ENCODE measurements at regions not wholly inside any gene's neighbourhood (a gene's known extent, or its start where the extent isn't known, plus 50 kb on each side); places are given as distances from the start of the nearest gene placed in this dataset.

DNA sequence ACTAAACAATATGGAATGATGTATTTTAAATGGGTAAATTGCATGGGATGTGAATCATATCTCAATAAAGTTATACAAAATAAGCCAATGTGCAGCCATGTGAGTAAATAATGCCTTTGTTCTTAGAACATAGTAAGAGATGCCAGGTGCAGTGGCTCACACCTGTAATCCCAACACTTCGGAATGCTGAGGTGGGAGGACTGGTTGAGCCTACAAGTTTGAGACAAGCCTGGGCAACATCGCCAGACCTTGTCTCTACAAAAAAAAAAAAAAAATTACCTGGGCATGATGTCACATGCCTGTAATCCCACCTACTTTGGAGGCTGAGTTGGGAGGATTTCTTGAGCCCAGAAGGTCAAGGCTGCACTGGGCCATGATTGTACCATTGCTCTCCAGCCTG, 230.7 kb downstream of the RFC3 start:
- H3K4me1 ChIP-seq (ENCODE audit: control insufficient read depth in 2 of 2, insufficient read depth in 2 of 2, low read length in 2 of 2), result no peaks in the 10 kb centered on the region
- no peak overlapping the region for H3K4me3 ChIP-seq (ENCODE audit: low read length in 2 of 2)
- no peaks in the 10 kb centered on the region for H3K36me3 ChIP-seq (ENCODE audit: control insufficient read depth in 2 of 2, insufficient read depth in 2 of 2, low read length in 2 of 2)

GRCh38 chr13:34056733-34057258, 238.8 kb downstream of the RFC3 start:
- H3K4me1 ChIP-seq (ENCODE audit: control insufficient read depth in 2 of 2, insufficient read depth in 2 of 2, low read length in 2 of 2), result no peaks in the 10 kb centered on the region
- no peak overlapping the region for H3K9ac ChIP-seq (ENCODE audit: low read depth in 1 of 2, low read length in 2 of 2)
- H3K4me3 ChIP-seq (ENCODE audit: low read length in 2 of 2), result no peak overlapping the region
- H3K36me3 ChIP-seq (ENCODE audit: control insufficient read depth in 2 of 2, insufficient read depth in 2 of 2, low read length in 2 of 2), result no peaks in the 10 kb centered on the region
- no peaks in the 10 kb centered on the region for H3K27me3 ChIP-seq (ENCODE audit: control insufficient read depth in 2 of 2, insufficient read depth in 2 of 2, low read length in 2 of 2)
- no peak overlapping the region for H3K27ac ChIP-seq (ENCODE audit: low read depth in 2 of 2, low read length in 2 of 2)
- H3K9me3 ChIP-seq (ENCODE audit: control insufficient read depth in 2 of 2, low read length in 2 of 2), result no peaks in the 10 kb centered on the region

More for the DNA sequence above, 230.7 kb downstream of the RFC3 start:
- H3K27ac ChIP-seq (ENCODE audit: low read depth in 2 of 2, low read length in 2 of 2), result no peak overlapping the region
- H3K9ac ChIP-seq (ENCODE audit: low read depth in 1 of 2, low read length in 2 of 2), result no peak overlapping the region
- H3K9me3 ChIP-seq (ENCODE audit: control insufficient read depth in 2 of 2, low read length in 2 of 2), result no peaks in the 10 kb centered on the region
- H3K27me3 ChIP-seq (ENCODE audit: control insufficient read depth in 2 of 2, insufficient read depth in 2 of 2, low read length in 2 of 2), result no peaks in the 10 kb centered on the region

- H3K27ac ChIP-seq (ENCODE audit: low read depth in 2 of 2, low read length in 2 of 2), result no peak overlapping the region
Measured at GRCh38 chr13:34064456-34065205, 246.7 kb downstream of the RFC3 start.

GRCh38 chr13:34065928-34066327, 248.0 kb downstream of the RFC3 start:
- H3K9ac ChIP-seq (ENCODE audit: low read depth in 1 of 2, low read length in 2 of 2), result no peak overlapping the region
- no peaks in the 10 kb centered on the region for H3K36me3 ChIP-seq (ENCODE audit: control insufficient read depth in 2 of 2, insufficient read depth in 2 of 2, low read length in 2 of 2)
- H3K4me1 ChIP-seq (ENCODE audit: control insufficient read depth in 2 of 2, insufficient read depth in 2 of 2, low read length in 2 of 2), result no peaks in the 10 kb centered on the region
- no peak overlapping the region for H3K27ac ChIP-seq (ENCODE audit: low read depth in 2 of 2, low read length in 2 of 2)
- no peak overlapping the region for H3K4me3 ChIP-seq (ENCODE audit: low read length in 2 of 2)
- H3K27me3 ChIP-seq (ENCODE audit: control insufficient read depth in 2 of 2, insufficient read depth in 2 of 2, low read length in 2 of 2), result no peaks in the 10 kb centered on the region
- no peaks in the 10 kb centered on the region for H3K9me3 ChIP-seq (ENCODE audit: control insufficient read depth in 2 of 2, low read length in 2 of 2)

More at GRCh38 chr13:34064456-34065205, 246.7 kb downstream of the RFC3 start:
- Histone ChIP-seq H3K4me3 (ENCODE audit: low read length in 2 of 2) (no peak overlapping the region), H3K9ac (ENCODE audit: low read depth in 1 of 2, low read length in 2 of 2) (no peak overlapping the region), H3K9me3 (ENCODE audit: control insufficient read depth in 2 of 2, low read length in 2 of 2) (no peaks in the 10 kb centered on the region), H3K36me3 (ENCODE audit: control insufficient read depth in 2 of 2, insufficient read depth in 2 of 2, low read length in 2 of 2) (no peaks in the 10 kb centered on the region), H3K4me1 (ENCODE audit: control insufficient read depth in 2 of 2, insufficient read depth in 2 of 2, low read length in 2 of 2) (no peaks in the 10 kb centered on the region), H3K27me3 (ENCODE audit: control insufficient read depth in 2 of 2, insufficient read depth in 2 of 2, low read length in 2 of 2) (no peaks in the 10 kb centered on the region)

DNA sequence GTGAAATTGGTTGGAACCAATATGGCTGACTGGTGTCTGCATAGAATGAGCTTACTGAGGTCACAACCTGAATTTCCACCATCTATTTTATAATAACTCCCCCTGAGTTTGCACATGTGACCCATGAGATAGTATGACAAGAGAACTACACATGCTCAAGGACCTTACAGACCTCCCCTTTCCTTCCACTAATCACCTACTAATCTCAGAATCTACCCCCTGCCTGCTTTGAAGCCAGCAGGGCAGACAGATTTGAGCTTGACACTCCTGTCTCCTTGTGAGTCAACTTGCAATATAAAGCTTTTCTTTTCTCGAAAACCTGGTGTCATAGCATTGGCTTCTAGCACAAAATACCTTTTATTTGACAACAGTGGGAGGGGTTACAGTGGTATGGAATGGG, 248.4 kb downstream of the RFC3 start:
- Histone ChIP-seq H3K9me3 (ENCODE audit: control insufficient read depth in 2 of 2, low read length in 2 of 2) (no peaks in the 10 kb centered on the region), H3K36me3 (ENCODE audit: control insufficient read depth in 2 of 2, insufficient read depth in 2 of 2, low read length in 2 of 2) (no peaks in the 10 kb centered on the region), H3K27me3 (ENCODE audit: control insufficient read depth in 2 of 2, insufficient read depth in 2 of 2, low read length in 2 of 2) (no peaks in the 10 kb centered on the region), H3K4me3 (ENCODE audit: low read length in 2 of 2) (no peak overlapping the region), H3K9ac (ENCODE audit: low read depth in 1 of 2, low read length in 2 of 2) (no peak overlapping the region), H3K4me1 (ENCODE audit: control insufficient read depth in 2 of 2, insufficient read depth in 2 of 2, low read length in 2 of 2) (no peaks in the 10 kb centered on the region), H3K27ac (ENCODE audit: low read depth in 2 of 2, low read length in 2 of 2) (no peak overlapping the region)

- H3K27me3 ChIP-seq (ENCODE audit: control insufficient read depth in 2 of 2, insufficient read depth in 2 of 2, low read length in 2 of 2), result no peaks in the 10 kb centered on the region
- no peaks in the 10 kb centered on the region for H3K4me1 ChIP-seq (ENCODE audit: control insufficient read depth in 2 of 2, insufficient read depth in 2 of 2, low read length in 2 of 2)
- no peak overlapping the region for H3K27ac ChIP-seq (ENCODE audit: low read depth in 2 of 2, low read length in 2 of 2)
- no peaks in the 10 kb centered on the region for H3K36me3 ChIP-seq (ENCODE audit: control insufficient read depth in 2 of 2, insufficient read depth in 2 of 2, low read length in 2 of 2)
- H3K9me3 ChIP-seq (ENCODE audit: control insufficient read depth in 2 of 2, low read length in 2 of 2), result no peaks in the 10 kb centered on the region
- H3K9ac ChIP-seq (ENCODE audit: low read depth in 1 of 2, low read length in 2 of 2), result no peak overlapping the region
- H3K4me3 ChIP-seq (ENCODE audit: low read length in 2 of 2), result no peak overlapping the region
Measured at GRCh38 chr13:34070006-34070405, 252.1 kb downstream of the RFC3 start.

- Histone ChIP-seq H3K9ac (ENCODE audit: low read depth in 1 of 2, low read length in 2 of 2) (no peak overlapping the region), H3K9me3 (ENCODE audit: control insufficient read depth in 2 of 2, low read length in 2 of 2) (no peaks in the 10 kb centered on the region), H3K4me1 (ENCODE audit: control insufficient read depth in 2 of 2, insufficient read depth in 2 of 2, low read length in 2 of 2) (no peaks in the 10 kb centered on the region), H3K4me3 (ENCODE audit: low read length in 2 of 2) (no peak overlapping the region), H3K27ac (ENCODE audit: low read depth in 2 of 2, low read length in 2 of 2) (no peak overlapping the region), H3K27me3 (ENCODE audit: control insufficient read depth in 2 of 2, insufficient read depth in 2 of 2, low read length in 2 of 2) (no peaks in the 10 kb centered on the region), H3K36me3 (ENCODE audit: control insufficient read depth in 2 of 2, insufficient read depth in 2 of 2, low read length in 2 of 2) (no peaks in the 10 kb centered on the region)
Measured at GRCh38 chr13:34070544-34071303, 252.8 kb downstream of the RFC3 start.

DNA sequence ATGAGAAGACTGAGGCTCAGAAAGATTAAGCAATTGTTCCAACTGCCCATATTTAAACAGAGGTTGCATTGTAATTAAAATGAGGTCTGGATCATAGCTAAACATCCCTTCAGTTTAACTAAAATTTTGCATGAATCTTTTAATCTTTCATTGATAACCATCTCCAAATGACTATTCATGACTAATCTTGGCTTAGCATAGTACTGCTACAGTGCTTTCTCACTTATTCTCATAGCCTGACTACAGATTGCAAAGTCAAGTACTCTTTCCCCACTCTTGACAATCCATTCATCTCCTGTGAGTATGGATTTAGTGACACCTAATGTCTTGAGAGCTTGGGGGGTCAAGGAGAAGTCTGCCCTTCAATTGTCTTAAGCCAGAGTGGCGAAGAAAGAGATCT, 258.4 kb downstream of the RFC3 start:
- H3K4me3 ChIP-seq (ENCODE audit: low read length in 2 of 2), result no peak overlapping the region
- H3K9me3 ChIP-seq (ENCODE audit: control insufficient read depth in 2 of 2, low read length in 2 of 2), result no peaks in the 10 kb centered on the region
- H3K9ac ChIP-seq (ENCODE audit: low read depth in 1 of 2, low read length in 2 of 2), result no peak overlapping the region
- H3K36me3 ChIP-seq (ENCODE audit: control insufficient read depth in 2 of 2, insufficient read depth in 2 of 2, low read length in 2 of 2), result no peaks in the 10 kb centered on the region
- no peaks in the 10 kb centered on the region for H3K4me1 ChIP-seq (ENCODE audit: control insufficient read depth in 2 of 2, insufficient read depth in 2 of 2, low read length in 2 of 2)
- no peaks in the 10 kb centered on the region for H3K27me3 ChIP-seq (ENCODE audit: control insufficient read depth in 2 of 2, insufficient read depth in 2 of 2, low read length in 2 of 2)
- no peak overlapping the region for H3K27ac ChIP-seq (ENCODE audit: low read depth in 2 of 2, low read length in 2 of 2)

GRCh38 chr13:34076943-34077703, 259.2 kb downstream of the RFC3 start:
- no peak overlapping the region for H3K27ac ChIP-seq (ENCODE audit: low read depth in 2 of 2, low read length in 2 of 2)
- no peaks in the 10 kb centered on the region for H3K27me3 ChIP-seq (ENCODE audit: control insufficient read depth in 2 of 2, insufficient read depth in 2 of 2, low read length in 2 of 2)
- H3K36me3 ChIP-seq (ENCODE audit: control insufficient read depth in 2 of 2, insufficient read depth in 2 of 2, low read length in 2 of 2), result no peaks in the 10 kb centered on the region
- no peak overlapping the region for H3K4me3 ChIP-seq (ENCODE audit: low read length in 2 of 2)
- no peak overlapping the region for H3K9ac ChIP-seq (ENCODE audit: low read depth in 1 of 2, low read length in 2 of 2)
- H3K9me3 ChIP-seq (ENCODE audit: control insufficient read depth in 2 of 2, low read length in 2 of 2), result no peaks in the 10 kb centered on the region
- no peaks in the 10 kb centered on the region for H3K4me1 ChIP-seq (ENCODE audit: control insufficient read depth in 2 of 2, insufficient read depth in 2 of 2, low read length in 2 of 2)

Data from mucosa of rectum (tissue), 2 donors.